GM23338 (cell line): ENCODE measurements at regions not wholly inside any gene's neighbourhood (a gene's known extent, or its start where the extent isn't known, plus 50 kb on each side); places are given as distances from the start of the nearest gene placed in this dataset.

ENCODE experiments used
- EZH2 ChIP-seq: fragments of 200-600 bp; sonication (generic); IDR thresholded peaks from one replicate; pipeline ENCODE4 v1.8.0; 2017; ENCODE audit warnings: antibody characterized with exemption, mild to moderate bottlenecking, low read depth; ENCODE audit not compliant: unreplicated experiment
- EZH2phosphoT487 ChIP-seq: fragments of 200-600 bp; sonication (generic); IDR thresholded peaks from one replicate; pipeline ENCODE4 v1.8.1; 2018; ENCODE audit warnings: antibody characterized with exemption; ENCODE audit not compliant: unreplicated experiment
- JUNB ChIP-seq: IDR thresholded peaks from one replicate; pipeline ENCODE4 v1.6.1; 2016; ENCODE audit warnings: antibody characterized with exemption; ENCODE audit not compliant: unreplicated experiment
- POLR2AphosphoS5 ChIP-seq: IDR thresholded peaks from 2 replicates; pipeline ENCODE4 v1.6.1; 2016; ENCODE audit warnings: antibody characterized with exemption, low read depth
- TF ChIP-seq, protein P1 (sequence below), 2 experiments: fragments of 200-600 bp in 1 of 2; sonication (generic) in 1 of 2; conservative IDR thresholded peaks; 2 replicates each; pipeline versions ENCODE4 v1.5.1 to v1.6.1; 2016 to 2017; ENCODE audit warnings: antibody characterized with exemption in 2 of 2, low read depth in 2 of 2, mild to moderate bottlenecking in 2 of 2, moderate library complexity in 1 of 2
- TF ChIP-seq, protein P2 (sequence below): IDR thresholded peaks from one replicate; pipeline ENCODE4 v1.6.1; 2018; ENCODE audit warnings: antibody characterized with exemption; ENCODE audit not compliant: unreplicated experiment

DNA sequence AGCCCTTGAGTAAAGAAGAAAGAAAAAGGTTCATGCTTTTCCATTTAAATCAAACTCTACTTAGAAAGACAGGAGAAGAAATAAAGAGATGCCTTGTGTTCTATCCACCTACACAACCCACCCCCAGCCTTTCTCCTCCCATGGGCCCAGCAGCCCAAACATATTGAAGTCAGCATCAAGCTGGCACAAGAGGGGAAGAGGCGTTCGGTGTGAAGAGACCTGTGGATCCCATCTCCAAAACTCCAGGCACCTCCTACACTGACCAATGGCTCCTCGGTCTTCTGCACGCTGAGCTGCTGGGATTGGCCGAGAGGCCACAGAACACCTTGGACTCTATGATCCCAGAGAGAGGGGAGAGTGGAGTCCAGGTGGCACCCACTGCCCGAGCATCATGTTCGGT, 66.0 kb upstream of the CELF2 start:
- TF ChIP-seq, protein P1, sequence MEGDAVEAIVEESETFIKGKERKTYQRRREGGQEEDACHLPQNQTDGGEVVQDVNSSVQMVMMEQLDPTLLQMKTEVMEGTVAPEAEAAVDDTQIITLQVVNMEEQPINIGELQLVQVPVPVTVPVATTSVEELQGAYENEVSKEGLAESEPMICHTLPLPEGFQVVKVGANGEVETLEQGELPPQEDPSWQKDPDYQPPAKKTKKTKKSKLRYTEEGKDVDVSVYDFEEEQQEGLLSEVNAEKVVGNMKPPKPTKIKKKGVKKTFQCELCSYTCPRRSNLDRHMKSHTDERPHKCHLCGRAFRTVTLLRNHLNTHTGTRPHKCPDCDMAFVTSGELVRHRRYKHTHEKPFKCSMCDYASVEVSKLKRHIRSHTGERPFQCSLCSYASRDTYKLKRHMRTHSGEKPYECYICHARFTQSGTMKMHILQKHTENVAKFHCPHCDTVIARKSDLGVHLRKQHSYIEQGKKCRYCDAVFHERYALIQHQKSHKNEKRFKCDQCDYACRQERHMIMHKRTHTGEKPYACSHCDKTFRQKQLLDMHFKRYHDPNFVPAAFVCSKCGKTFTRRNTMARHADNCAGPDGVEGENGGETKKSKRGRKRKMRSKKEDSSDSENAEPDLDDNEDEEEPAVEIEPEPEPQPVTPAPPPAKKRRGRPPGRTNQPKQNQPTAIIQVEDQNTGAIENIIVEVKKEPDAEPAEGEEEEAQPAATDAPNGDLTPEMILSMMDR (conservative IDR thresholded peaks at IDR 0.05; ENCODE audit: low read depth in 2 of 2) = no peak
- TF ChIP-seq EZH2 (no peak), EZH2phosphoT487 (no peak), POLR2AphosphoS5 (no peak), JUNB (no peak)
- TF ChIP-seq, protein P2, sequence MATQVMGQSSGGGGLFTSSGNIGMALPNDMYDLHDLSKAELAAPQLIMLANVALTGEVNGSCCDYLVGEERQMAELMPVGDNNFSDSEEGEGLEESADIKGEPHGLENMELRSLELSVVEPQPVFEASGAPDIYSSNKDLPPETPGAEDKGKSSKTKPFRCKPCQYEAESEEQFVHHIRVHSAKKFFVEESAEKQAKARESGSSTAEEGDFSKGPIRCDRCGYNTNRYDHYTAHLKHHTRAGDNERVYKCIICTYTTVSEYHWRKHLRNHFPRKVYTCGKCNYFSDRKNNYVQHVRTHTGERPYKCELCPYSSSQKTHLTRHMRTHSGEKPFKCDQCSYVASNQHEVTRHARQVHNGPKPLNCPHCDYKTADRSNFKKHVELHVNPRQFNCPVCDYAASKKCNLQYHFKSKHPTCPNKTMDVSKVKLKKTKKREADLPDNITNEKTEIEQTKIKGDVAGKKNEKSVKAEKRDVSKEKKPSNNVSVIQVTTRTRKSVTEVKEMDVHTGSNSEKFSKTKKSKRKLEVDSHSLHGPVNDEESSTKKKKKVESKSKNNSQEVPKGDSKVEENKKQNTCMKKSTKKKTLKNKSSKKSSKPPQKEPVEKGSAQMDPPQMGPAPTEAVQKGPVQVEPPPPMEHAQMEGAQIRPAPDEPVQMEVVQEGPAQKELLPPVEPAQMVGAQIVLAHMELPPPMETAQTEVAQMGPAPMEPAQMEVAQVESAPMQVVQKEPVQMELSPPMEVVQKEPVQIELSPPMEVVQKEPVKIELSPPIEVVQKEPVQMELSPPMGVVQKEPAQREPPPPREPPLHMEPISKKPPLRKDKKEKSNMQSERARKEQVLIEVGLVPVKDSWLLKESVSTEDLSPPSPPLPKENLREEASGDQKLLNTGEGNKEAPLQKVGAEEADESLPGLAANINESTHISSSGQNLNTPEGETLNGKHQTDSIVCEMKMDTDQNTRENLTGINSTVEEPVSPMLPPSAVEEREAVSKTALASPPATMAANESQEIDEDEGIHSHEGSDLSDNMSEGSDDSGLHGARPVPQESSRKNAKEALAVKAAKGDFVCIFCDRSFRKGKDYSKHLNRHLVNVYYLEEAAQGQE = no peak
